ENCODE measurements at regions not wholly inside any gene's neighbourhood (a gene's known extent, or its start where the extent isn't known, plus 50 kb on each side); places are given as distances from the start of the nearest gene placed in this dataset.

DNA sequence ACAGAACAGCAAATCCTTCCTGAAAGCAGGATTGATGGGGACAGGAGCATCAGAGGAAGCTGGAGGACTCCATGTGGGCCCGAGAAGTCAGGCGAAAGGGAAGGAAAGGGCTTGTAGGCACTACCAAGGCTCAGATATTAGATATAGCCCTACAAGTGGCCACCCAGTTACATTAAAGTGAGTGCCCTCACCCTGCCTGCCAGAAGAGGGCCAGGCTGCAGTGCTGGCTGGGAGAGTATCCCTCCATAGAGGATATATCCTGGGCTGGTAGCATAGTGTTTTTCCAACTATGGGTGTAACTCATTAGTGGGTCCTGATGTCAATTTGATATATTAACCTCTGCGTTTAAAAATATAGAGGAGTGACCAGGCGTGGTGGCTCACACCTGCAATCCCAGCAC, 285.2 kb downstream of the MYCN start:
- TF ChIP-seq CTCF (conservative IDR thresholded peaks at IDR 0.05; ENCODE audit: low read length): no peak; the same call in 1 of the 2 replicates
- no peak for TF ChIP-seq EZH2phosphoT487 (IDR thresholded peaks at IDR 0.05; ENCODE audit: borderline replicate concordance)
